T47D (cell line): ENCODE measurements at regions not wholly inside any gene's neighbourhood (a gene's known extent, or its start where the extent isn't known, plus 50 kb on each side); places are given as distances from the start of the nearest gene placed in this dataset.
"Not testable (repeated sequence)": the region's sequence is repeated elsewhere in the genome, so short reads cannot be mapped to it uniquely, and the experiment has no call there.

ENCODE experiments used
- DNase-seq, 2 experiments: peaks; one replicate each; pipeline versions ENCODE4 v3.0.0 to v3.0.0-alpha.2; 2011 to 2012; ENCODE audit warnings: low read depth in 1 of 2, low spot score in 1 of 2
- JUND ChIP-seq: IDR thresholded peaks from 2 replicates; pipeline ENCODE4 v1.6.1; 2012; ENCODE audit warnings: low read depth
- in situ Hi-C: cut with HindIII; loops from 2 replicates; pipeline ENCODE4 v1.10.0; 2016; ENCODE audit warnings: low sequenced_read_pairs, low pct_unique_long_range_greater_than_20kb

DNA sequence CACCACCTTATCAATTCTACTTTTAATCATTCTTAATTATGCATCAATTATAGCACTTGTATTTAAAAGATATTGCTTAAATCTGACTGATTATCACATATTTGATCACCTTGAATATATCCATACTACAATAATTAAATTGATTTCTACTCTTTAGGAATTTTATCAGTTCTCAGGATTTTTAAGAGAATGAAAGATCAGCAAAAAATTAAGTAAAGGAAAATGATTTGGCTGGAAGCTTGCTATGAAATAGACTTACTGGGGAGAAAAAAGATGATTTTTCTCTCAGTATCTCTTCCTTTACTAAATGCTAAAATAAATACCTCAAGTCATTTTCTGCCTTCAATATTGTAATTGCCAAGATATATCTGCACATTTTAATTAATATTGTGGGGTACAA lies 848.6 kb downstream of the LTN1 start:
- no peak for DNase-seq
- no peak for TF ChIP-seq JUND
- in situ Hi-C loops = no loop called here

DNA sequence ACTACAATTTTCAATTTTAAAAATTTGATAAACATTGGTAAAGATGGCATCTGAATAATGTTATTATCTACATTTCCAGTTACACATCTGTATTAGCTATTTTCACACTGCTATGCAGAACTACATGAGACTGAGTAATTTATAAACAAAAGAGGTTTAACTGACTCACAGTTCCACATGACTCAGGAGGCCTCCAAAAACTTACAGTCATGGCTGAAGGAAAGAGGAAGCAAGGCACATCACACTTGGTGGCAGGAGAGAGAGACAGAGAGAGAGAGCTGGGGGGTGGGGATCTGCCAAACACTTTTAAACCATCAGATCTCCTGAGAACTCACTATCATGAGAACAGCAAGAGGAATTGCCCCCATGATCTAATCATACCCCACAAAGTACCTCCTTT lies 850.0 kb downstream of the LTN1 start:
- TF ChIP-seq JUND = no peak
- DNase-seq = no peak
- in situ Hi-C loops = no loop called here

DNA sequence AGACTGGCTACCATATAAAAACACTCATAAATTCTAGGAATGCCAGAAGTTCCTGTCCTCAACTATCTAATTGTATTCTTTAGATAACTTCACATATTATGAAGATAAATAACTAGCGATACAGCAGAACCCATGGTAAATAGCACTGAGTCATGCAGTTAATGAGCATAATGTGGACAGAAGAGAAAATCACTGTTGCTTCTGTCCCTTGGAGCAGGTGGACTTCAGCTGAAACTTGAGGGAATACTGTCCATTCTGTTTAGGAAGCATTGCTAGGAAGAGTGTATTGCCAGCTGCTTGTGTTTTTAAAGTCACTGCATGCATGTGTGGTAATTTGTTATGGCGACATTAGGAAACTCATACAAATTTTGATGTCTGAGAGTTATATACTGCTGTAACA lies 854.4 kb downstream of the LTN1 start:
- DNase-seq = no peak
- in situ Hi-C loops = no loop called here
- TF ChIP-seq JUND = no peak

DNA sequence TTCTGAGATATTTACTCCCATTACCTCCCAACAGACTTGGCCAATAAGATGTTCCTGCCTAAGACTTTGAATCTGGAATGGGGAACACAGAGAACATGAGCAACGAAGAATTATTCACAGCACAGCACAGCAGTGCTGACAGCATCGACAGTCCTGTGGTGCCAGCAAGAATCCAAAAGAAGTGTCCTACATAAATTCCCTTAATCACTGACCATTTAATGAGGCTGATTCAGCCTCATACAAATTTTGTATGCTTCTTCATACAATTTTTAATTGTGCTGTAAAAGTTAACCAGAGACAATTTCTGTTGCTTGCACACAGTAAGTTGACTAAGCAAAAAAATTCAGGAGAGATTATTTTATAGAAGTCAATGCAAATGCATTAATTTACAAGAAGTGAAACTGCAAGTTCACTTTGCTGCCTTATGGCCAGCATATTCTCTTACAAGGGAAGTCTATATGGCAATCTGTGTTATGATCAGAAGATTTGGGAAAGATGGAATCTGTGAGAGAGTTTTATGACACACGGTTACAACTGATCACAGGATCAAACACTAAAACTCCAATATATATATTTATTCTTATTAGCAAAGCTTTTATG lies 855.9 kb downstream of the LTN1 start:
- TF ChIP-seq JUND = no peak
- in situ Hi-C loops = no loop called here
- DNase-seq = no peak

DNA sequence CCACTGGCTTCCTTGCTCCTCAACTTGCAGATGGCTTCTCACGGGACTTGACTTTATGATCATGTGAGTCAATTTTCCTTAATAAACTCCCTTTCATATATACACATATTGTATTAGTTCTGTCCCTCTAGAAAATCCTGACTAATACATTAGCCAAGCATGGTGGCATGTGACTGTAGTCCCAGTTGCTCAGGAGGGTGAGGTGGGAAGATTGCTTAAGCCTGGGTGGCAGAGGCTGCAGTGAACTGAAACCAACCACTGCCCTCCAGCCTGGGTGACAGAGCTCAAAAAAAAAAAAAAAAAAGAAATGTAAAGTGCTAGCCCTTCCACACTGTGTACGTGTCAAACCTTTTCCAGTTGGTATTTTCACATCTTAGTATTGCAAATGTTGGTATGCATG lies 857.0 kb downstream of the LTN1 start:
- in situ Hi-C loops = no loop called here
- no peak for DNase-seq
- no peak for TF ChIP-seq JUND

DNA sequence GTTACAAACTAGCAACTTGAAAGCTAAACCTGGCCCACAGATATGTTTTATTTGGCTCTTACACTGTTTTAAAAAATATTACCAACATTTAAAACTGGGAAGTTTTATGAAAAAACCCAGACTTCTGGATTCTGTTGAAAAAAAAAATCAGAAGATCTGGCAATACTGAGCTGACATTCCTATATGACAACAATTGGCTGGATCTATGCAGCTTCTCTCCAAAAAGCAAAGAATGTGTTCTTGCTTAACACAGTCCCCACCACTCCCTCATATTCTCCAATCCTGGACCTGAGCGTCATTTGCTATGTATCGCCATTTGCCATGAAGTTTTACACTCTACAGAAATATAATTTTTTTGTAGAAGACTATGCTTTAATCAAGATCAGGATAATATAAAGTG lies 859.6 kb downstream of the LTN1 start:
- in situ Hi-C loops = no loop called here
- DNase-seq = no peak
- no peak for TF ChIP-seq JUND

DNA sequence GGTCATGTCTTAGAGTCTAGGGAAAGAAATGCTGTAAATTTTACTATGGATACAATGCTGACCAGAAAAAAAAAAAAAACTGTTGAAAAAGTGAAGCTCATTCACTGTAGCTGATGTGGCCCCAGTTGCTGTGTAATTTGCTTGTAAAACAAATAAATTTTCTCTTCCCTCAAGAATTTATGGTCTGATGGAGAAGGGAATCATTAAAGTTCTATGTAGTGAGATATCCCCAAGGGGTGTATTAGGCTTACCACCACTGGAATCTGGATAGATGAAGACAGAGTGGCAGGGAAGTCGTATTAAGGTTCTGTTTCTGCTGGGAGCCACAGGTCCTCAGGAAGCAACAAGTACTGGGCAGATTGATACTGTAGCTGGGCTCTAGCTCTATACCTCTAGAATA lies 860.0 kb downstream of the LTN1 start:
- no peak for DNase-seq
- TF ChIP-seq JUND = no peak
- in situ Hi-C loops = no loop called here

DNA sequence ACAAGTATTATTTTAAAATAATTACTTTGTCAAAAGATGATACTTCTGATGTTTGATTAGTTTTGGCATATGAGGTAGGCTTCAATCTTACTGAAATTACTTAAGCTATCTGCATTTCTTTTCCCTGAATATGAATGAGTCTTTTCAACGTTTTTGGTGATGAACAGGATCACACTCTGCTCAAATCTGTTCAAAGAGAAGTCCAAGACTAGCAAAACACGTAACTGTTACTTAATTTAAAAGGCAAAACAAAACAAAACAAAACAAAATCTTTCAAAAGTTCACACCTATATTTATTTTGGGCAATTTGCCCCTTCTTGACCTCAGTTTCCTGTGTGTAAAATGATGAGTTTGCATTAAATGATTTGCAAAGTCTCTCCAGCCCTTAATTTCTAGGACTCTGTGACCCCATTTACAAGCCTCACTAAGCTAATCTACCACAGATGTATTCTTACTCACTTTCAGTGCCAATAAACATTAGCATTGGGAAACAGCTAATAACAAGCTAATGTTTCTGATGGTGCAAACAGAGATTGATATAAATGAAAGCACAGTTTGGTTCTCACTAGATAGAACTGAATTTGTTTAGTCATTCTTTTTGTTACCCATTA lies 865.4 kb downstream of the LTN1 start:
- no peak for DNase-seq
- in situ Hi-C loops = no loop called here
- TF ChIP-seq JUND = no peak

DNA sequence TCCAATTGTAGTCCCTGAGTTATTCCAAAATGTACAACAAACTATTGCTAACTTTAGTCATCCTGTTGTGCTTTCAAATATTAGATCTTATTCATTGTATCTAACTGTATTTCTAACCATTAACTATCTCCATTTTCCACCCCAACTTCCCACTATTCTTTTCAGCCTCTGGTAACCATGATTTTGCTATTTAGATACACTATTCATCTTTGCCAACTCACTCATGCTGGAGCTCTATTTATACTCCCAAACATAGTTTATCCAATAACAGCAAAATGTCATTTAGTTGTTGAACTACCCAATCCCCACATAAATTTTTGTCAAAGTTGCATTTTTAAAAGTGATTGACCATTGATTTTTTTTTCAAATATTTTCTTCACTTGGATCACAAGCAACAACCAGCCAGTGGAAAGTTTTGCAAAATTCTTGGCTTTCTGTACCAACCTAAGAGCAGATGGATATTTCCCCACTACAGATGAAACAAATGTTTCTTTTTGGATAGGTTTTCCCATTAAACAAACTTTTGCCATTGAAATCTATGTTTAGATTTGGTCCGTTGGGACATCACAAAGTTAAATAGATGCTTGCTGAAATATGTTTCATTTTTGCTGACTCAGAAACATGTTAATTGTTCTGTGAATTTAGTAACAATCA lies 866.0 kb downstream of the LTN1 start:
- TF ChIP-seq JUND = no peak
- DNase-seq = no peak
- in situ Hi-C loops = no loop called here

DNA sequence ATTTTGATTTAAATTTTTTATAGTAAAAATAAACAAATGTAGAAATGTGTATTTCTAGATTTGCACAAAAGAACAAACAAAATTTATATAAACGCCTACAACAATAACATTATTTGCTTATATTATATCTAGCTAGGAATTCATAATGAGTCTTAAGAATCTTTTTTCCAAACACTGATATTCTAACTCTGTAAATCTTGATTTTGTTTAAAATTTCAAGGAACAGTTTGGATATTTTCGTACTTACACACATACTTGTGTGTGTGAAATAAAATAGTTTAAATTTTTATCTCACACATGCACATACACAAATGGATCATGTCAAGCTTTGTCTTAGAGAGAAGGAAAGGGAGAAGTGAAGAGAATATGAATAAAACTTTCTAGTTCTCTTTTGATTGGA lies 868.1 kb downstream of the LTN1 start:
- TF ChIP-seq JUND = no peak

DNA sequence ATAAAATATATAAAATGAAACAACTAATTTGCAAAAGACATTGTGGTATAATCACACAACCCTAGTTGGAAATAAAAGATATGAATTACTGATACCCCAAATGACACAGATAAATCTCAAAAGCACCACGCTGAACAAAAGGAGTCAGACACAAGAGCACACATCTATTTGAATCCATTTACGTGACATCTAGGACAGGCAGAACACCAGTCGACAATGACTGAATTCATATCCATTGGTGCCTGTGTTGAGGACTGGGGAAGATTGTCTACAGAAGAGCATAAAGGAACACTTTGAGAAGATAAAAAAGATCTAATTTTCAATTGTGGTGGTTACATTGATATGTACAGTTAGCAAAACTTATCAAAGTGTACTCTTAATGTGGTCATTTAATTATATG lies 874.1 kb downstream of the LTN1 start:
- in situ Hi-C loops = no loop called here
- TF ChIP-seq JUND = no peak
- no peak for DNase-seq

More for the DNA sequence above, 868.1 kb downstream of the LTN1 start:
- in situ Hi-C loops = no loop called here
- no peak for DNase-seq

DNA sequence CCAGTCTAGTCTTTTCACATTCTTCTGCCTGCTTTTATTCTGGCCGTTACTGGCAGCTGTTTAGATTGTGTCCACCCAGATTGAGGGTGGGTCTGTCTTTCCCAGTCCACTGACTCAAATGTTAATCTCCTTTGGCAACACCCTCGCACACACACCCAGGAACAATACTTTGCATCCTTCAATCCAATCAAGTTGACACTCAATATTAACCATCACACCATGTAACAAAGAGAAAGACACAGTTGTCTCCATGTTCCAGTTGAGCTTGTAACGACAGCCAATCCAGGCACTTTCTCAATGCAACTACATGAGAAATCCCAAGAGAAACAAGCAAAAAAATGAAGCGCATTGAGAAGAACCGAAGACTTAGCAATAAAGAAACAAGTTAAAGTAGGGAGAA lies 877.7 kb downstream of the LTN1 start:
- DNase-seq, in situ Hi-C loops: not testable (repeated sequence)

DNA sequence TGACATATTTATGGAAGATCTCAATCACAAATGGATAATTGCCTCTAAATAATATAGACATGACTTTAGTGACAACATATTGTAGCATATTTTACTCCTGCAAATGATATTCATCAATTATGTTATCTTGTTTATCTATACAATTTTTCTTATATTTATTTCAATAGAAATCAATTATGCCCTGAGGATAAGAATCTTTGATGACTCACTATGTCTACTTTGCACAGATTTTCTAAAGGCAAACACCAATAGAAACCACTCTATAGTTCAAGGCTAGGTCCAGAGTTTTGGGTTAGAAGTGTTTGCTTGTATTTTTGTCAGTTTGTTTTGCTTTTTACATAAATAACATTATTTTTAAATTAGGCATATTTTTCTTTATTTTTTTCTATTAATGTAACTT lies 879.0 kb downstream of the LTN1 start:
- in situ Hi-C loops = no loop called here
- peak; percentile 65; the same call in 1 of the 2 replicates for TF ChIP-seq JUND

More for the DNA sequence above, 879.0 kb downstream of the LTN1 start:
- DNase-seq = no peak
